MM.1S (cell line): ENCODE measurements at regions not wholly inside any gene's neighbourhood (a gene's known extent, or its start where the extent isn't known, plus 50 kb on each side); places are given as distances from the start of the nearest gene placed in this dataset.
"Not testable (repeated sequence)": the region's sequence is repeated elsewhere in the genome, so short reads cannot be mapped to it uniquely, and the experiment has no call there.

Experiments used
- EZH2 ChIP-seq: fragments of 300-600 bp; sonication (generic); optimal IDR thresholded peaks from 2 replicates; pipeline ENCODE3; 2017; ENCODE audit warnings: low read depth, mild to moderate bottlenecking, antibody characterized with exemption, low read length, mixed read lengths
- TF ChIP-seq, protein P1 (sequence below): fragments of 300-600 bp; sonication (generic); IDR thresholded peaks from 2 replicates; pipeline ENCODE4 v1.5.1; 2016; ENCODE audit warnings: antibody characterized with exemption, low read length, mixed read lengths

DNA sequence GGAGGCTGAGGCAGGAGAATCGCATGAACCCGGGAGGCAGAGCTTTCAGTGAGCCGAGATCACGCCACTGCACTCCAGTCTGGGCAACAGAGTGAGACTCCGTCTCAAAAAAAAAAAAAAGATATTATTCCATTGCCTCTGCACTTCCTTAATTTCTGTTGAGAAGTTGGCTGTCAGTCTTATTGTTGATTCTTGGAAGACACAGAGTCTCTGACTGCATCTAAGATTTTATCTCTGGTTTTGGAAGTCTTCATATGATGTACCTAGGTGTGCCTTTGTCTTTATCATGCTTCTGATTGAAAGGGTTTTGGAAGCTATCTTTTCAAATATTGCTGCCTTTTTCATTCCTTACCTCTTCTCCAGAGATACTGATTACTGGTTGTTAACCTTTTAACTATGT is 160.4 kb downstream of the NPIPB11 start:
- TF ChIP-seq EZH2: not testable (repeated sequence)
- TF ChIP-seq, protein P1, sequence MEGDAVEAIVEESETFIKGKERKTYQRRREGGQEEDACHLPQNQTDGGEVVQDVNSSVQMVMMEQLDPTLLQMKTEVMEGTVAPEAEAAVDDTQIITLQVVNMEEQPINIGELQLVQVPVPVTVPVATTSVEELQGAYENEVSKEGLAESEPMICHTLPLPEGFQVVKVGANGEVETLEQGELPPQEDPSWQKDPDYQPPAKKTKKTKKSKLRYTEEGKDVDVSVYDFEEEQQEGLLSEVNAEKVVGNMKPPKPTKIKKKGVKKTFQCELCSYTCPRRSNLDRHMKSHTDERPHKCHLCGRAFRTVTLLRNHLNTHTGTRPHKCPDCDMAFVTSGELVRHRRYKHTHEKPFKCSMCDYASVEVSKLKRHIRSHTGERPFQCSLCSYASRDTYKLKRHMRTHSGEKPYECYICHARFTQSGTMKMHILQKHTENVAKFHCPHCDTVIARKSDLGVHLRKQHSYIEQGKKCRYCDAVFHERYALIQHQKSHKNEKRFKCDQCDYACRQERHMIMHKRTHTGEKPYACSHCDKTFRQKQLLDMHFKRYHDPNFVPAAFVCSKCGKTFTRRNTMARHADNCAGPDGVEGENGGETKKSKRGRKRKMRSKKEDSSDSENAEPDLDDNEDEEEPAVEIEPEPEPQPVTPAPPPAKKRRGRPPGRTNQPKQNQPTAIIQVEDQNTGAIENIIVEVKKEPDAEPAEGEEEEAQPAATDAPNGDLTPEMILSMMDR: not testable (repeated sequence)
